GM21529 (cell line): ENCODE measurements at regions not wholly inside any gene's neighbourhood (a gene's known extent, or its start where the extent isn't known, plus 50 kb on each side); places are given as distances from the start of the nearest gene placed in this dataset.

Source experiments
- ATAC-seq: cut with Tn5 transposase; IDR thresholded peaks from one replicate; pipeline ENCODE4 v1.9.1; 2021; ENCODE audit not compliant: unreplicated experiment

DNA sequence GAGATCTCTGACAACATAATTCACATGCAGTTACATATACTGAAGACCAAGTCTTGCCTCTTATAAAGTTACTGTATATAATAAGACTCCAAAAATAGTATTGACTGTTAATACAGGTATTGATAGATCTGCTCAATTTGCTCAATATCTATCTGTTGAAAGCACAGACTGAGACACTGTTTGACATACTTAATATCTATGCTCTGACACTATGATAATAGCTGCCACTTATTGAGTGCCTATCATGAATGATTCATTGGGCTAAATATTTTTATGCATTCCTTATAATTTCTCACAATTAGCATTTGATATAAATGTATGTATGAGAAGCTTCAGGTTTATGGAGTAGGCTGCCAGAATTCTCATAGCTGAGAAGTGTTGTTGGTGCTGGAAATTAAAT is 1600.9 kb upstream of the IGFBP7 start:
- no peak for ATAC-seq

DNA sequence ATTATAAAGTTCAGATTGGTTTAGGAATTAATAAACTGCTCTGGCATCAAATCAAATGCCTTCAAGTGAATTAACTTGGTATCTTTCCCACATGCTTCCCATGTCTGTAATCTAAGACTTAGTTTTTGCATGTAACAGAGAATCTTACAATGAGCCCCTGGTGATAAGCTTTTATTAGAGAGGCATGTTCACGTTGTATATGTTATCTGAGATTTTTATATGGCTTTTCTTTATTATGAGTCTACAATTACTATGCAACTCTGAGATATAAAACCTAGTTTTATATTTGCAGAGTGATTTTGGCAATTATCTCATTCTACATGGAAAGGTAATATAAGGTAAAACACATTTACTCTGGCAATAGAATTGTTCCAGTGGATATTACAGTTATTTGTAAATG is 1578.4 kb upstream of the IGFBP7 start:
- ATAC-seq = no peak

DNA sequence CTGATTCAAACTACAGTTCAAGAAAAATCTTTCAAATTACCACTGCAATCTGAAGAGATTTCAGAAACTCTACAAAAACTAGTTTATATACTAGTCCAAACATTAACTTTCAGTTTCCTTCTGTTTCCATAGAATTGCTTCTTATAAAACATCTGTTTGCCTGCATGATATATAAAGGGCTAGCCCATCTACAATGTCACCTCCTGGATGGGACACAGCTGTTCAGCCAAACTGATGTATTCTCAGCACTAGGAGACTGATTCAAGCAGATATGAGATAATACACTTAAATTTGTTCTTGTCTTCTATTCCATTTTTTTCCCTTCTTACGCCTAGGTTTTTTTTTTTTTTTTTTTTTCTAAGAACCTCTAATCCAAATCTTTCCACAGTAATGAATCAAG is 1569.7 kb upstream of the IGFBP7 start:
- no peak for ATAC-seq

DNA sequence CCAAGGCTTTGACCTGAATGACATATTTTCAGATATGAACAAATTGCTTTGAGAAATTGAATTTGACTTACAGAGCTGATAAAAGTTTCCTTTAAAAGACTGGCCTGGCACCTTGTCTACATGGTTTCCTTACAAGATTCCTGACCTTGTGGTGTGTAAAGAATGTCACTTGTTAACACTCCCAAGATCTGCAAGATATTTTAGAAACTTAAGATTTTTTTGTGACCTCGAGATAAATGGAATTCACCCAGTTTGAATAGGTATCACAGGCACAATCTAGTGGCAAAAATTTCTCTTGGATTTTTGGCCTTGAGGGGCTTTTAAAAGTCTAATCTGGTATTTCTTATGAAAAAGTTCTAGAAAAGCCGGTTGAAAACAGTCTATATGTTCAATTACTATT is 1568.9 kb upstream of the IGFBP7 start:
- ATAC-seq = no peak

DNA sequence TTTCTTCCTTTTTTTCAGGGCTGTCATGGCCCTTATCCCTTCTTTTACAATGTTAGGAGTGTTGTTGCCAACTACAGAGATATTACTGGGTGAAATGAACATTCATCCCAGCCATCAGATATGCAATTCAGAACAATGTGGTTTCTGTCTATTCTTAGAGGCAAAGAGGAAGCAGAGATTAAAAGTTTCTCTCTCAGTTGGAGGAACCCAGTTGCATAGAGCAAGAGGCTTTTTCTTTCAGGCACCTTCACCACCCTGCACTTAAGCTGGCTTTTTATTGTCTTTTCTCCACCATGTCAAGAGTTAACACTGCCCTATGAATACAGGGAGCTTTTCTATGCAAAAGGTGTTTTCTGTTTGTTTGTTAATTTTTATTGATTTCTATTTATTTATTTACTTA is 1559.6 kb upstream of the IGFBP7 start:
- ATAC-seq = no peak

DNA sequence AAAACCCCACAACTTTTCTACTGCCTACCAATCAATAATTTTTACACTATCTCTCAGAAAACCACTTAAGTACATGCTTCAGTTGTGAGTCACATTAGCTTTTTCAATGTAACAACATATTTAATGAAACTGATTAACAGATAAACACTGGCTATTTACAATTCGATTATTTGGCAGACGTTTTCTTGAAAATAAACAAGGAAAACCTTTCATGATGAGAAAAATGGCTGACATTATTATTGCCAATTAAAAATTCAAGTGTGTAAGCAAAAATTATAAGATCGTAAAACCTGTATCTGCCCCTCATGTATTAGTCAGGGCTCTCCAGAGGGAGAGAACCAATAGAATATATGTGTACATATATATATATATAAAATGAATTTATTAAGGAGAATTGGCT is 1555.5 kb upstream of the IGFBP7 start:
- ATAC-seq = no peak

DNA sequence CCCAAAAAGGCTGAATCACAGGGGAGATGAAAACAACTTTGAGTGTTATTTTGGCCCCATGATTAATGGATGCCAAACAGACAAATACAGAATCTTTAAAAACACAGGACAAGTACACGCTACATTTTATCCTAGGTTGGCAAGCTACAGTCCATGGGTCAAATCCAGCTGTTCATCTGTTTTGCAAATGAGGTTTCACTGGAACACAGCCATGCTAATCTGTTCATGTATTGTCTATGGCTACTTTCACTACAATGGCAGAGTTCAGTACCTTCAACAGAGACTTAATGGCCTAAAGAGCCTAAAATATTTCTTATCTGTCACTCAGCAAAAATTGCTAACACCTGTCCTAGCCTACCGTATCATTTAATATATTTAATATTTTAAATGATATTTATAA is 1548.5 kb upstream of the IGFBP7 start:
- no peak for ATAC-seq

DNA sequence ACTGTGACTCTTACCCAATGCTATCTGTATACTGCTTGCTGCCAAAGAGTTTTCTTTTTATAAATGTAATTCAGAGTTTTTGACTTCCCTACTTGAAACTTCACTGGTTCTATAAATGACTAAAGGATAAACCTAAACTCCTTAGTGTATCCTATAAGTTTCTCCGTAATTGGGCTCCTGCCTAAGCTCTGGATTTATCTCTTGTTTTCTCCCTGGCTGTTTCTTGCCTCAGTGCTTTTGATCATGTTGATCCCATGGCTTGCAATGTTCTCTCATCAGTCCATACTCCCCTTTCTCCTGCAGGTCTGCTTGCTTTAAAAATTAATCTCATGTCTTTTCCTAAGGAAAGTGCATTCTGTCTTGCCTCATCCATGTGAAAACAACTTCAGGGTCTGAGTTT is 1543.1 kb upstream of the IGFBP7 start:
- ATAC-seq = no peak

DNA sequence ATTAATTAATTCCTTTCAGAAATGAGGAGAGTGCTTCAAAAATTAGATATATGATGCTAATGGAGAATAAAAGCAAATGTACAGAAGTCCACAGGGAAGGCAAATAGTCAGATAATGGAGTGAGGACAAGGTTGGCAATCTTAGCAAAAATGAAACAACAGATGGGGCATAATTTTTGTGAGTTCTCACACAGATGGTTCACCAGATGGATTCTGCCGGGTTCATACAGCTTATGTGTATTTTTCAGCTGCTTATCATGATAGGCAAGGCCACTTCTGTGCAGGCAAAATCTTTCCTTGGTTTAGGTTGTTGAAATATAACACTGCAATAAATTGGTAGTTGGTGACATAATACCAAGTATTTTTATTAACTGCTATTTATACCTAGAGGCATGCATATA is 1539.0 kb upstream of the IGFBP7 start:
- ATAC-seq = no peak

DNA sequence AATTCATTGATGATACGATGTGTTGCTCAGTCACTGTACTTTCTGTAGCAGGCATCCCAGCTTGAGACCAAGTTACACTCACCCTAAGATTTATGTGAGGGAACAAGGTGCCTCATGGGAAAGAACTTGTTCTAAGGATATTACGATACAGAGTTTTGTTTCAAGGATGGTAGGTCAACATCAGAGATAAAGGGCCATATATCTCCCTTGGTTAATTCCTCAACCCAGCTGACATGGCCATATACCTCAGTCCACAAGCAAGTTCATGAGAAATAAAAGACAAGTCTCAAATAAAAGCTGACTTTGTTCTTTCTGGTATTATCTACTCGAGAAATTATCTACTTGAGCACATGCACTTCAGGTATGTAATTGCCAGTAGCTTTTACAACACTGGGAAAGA is 1535.9 kb upstream of the IGFBP7 start:
- no peak for ATAC-seq

DNA sequence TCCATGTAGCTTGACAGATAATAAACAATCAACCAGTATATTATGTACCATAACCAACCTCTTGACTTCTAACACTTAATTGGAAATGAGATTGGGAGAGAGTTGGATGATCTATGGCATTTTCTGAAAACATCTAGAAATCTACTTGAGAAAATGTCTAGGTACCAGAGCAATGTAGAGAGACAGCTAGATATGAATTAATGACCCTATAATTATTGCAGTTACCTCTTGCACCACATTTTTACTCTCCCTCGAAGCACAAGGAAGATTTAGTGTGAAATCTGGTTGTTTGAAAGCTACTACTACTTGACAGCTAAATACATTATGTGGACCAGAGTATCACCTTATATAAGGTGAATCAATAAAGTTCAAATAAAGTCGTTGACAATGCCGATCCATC is 1534.4 kb upstream of the IGFBP7 start:
- no peak for ATAC-seq

DNA sequence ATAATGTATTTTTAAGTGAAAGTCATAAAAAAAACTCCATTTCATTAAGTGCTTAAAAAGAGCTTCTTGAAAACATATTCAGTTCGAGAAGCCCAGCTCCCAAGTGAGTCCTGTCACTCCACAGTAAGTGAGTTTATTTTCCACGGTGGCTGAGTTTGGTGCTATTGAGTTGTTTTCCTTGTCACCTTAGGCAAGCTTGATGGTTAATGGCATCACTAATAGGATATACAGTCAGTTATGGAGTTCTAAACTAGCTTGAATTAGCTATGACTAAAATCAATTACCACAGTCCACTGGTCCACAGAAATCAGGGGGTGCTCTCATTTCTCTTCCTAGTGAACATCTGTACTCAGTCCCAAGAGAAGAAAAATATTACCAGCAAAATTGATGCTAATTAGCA is 1526.2 kb upstream of the IGFBP7 start:
- ATAC-seq = no peak

DNA sequence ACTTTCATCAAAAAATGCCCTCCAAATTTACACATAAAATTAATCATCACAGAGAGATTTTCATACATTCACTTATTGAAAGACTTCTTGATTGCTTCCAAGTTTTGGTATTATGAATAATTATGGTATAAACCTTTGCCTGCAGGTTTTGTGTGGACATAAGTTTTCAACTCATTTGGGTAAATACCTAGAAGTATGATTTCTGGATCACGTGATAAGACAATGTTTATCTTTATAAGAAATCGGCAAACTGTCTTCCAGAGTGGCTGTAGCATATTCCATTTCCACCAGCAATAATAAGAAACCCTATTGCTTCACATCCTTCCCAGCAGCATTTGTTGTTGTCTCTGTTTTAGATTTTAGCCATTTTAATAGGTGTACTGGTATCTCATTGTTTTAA is 1507.0 kb upstream of the IGFBP7 start:
- no peak for ATAC-seq

DNA sequence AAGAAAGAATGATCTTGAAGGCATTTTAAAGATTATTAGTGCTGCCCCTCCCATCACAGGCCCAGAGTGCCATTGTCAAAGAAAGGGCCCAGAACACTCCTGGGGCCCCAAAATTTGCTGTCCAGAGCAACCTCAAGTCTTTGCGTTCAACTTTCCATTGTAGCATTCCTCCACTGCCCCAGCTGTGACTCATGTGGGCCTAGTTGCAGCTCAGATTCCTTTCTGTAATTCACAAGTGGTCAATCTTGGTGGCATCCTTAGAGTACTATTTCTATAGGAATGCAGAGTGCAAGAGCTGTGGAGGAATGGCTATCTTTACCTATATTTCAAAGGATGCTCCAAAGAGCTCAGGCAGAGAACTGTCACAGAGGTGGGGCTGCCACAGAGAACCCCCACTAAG is 1500.8 kb upstream of the IGFBP7 start:
- ATAC-seq = no peak

DNA sequence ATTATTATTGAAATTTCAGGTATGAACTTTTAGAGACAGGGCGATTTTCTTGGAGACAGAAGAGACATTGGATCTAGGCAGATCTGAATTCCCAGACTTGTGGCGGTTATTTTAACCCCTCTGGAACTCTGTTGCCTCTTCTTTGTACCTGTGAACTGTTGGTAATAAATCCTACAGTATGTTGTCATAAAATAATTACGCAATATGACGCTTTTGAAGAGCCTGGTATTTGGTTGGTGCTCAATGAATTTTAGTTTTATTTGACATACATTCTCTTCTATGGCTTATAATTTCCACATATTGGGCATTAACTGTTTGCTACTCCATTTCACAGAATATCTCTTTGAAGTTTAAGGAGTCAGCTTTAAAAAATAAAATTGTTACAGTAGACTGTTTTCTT is 1496.1 kb upstream of the IGFBP7 start:
- no peak for ATAC-seq

DNA sequence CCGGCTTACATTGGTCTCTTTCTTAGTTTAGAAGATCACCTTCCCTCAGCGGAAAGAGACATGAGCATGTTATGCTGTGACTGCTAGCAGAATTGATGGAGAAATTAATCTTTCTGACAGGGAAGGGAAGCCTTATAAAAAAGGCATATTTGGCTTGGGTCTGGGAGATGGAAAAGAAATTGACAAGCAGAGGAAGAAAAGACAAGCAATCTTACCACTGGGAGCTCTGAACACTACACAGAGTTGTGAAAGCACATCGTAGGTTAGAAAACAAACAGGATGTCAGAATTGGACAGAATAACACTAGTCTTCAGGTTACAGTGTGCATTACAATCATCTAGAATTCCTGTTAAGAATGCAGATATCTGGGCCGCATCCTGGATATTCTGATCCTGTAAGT is 1493.8 kb upstream of the IGFBP7 start:
- ATAC-seq = no peak

DNA sequence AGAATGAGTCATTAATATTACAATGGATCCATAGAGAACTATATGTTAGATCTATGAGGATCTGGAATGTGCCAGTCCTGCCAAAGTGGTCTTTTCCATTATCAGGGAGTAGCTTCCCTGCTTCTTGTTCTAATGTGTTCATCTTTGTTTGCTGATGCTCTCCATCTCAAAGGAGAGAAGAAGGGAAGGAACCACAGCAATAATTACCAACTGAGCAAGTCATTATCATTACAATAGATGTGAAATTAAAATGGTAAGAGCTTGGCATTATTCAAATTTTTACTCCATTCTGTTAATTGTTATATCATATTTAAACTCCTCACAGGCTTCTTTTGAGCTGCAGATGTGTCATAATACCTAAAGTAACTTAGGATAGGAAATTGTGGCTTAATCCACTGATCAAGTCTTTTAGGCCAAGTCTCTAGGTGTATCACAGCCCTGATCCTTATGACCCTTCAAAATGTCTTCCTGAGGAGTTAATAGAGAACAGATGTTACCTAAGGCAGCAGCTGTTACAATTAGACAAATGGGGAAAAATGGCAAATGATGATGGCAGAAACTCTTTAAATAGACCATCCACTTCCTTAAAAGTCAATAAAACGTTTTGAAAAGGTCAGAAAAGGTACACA is 1492.7 kb upstream of the IGFBP7 start:
- no peak for ATAC-seq

DNA sequence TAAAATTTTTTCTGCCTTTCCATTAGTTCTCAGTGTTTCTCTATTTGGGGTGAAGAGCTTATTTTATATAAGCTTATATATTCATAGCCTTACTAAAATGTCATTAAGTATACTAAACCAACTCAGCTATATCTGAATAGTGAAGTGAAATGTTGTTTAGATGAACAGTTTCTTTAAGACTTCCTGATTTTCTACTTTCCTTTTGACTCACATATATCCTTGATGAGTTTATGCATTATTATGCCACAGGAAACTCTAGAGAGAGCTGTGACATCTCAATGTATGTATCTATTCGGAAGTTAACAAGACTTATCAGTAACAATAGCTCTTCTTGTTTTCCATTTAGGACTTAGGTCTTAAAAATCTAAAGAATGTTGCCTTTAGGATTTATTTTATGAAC is 1491.8 kb upstream of the IGFBP7 start:
- ATAC-seq = no peak

DNA sequence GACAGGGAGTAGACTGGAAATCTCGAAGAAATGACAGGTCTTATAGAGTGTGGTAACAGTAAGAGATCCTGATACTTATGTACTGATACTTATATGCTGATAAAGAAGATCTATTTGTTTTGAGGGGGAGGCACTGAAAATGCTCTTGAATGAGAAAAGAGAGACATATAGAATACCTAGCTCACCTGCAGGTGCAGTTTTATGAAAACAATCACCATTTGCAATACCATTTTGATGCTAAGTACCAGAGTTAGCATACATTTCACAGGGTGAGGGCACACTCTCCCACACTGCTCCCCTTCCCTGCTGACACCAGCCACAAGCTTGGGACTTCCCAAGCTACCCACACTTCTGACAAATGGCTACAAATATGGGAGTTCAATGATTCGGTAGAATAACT is 1490.1 kb upstream of the IGFBP7 start:
- no peak for ATAC-seq

DNA sequence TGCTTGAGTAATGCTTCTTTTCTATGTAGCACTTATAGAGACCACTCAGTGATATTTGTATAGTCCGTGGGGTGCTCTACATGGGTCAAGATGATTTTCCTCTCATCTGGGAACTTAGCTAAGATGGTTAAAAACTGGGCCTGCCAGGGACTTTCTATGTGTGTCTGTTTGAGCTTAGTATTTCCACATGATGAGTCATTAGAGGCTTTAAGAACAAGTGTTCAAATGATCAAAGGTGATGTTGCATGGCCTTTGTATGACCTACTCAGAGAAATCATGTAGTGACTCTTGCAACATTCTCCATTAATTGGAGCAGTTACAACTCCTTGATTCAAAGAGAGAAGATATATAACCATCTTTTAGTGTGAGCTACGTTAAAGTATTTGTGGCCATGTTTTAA is 1480.5 kb upstream of the IGFBP7 start:
- ATAC-seq = no peak

DNA sequence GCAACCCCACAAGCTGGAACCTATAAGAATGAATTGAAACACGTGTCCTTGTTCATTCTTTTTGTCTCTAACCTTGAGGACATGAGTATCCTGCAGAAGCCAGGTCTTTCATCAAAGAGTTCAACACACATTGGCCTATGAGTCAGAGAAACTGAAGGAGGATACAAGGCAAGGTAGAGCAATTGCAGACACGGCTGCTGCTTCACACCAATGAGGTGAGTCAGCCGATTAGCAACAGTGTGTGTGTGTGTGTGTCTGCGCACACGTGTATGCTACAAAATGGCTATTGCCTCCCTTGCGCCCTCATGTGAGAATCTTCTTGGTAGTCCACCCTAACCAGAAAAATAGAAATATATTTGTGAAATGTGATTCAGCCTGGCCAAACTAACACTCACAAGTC is 1477.7 kb upstream of the IGFBP7 start:
- no peak for ATAC-seq

DNA sequence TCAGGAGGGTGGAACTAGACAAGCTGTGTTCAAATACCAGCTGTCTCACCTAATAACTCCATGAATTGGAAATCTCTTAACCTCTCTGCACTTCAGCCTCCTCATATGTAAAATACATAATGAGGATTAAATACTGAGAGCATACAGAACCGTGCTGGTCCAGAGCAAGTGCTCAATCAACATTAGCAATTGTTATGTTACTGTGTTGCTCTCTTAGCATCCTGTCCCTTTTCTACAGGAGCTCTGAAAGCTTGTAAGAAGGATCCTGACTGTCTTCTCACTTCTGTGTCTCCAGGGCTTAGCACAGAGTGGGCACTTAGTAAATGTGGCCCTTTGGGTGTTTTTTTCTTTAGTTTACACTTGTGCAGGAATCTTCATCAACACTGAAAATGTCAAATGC is 1456.1 kb upstream of the IGFBP7 start:
- no peak for ATAC-seq

DNA sequence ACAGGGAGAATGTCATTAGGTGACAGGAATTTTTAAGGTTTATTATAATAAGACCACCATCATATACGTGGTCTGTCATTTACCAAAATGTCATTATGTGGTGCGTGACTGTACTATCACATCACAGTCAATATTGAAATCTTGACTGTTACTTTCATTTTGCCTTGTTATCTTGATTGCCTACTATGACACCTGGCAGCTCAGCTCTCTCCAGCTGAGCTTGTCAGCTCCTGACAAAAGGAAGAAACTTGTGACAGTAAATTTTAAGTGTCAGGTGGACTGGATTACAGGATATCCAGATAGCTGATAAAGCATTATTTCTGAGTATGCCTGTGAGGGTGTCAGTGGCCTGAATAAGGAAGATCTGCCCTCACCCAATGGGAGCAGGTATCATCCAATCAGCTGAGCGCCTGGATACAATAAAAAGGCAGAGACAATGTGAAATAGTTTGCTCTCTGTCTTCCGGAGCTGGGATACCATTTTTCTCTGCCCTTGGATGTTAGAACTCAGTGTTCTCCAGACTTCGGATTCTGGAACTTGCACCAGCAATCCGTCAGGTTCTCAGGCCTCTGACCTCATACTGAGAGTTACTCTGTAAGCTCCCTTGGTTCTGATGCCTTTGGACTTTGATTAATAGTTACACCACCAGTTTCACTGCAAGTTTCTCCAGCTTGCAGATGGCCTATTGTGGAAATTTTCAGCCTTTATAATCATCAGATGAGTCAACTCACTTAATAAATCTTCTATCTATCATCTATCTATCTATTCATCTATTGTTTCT is 1454.7 kb upstream of the IGFBP7 start:
- no peak for ATAC-seq
